ENCODE measurements at regions not wholly inside any gene's neighbourhood (a gene's known extent, or its start where the extent isn't known, plus 50 kb on each side); places are given as distances from the start of the nearest gene placed in this dataset.
"Not testable (repeated sequence)": the region's sequence is repeated elsewhere in the genome, so short reads cannot be mapped to it uniquely, and the experiment has no call there.

DNA sequence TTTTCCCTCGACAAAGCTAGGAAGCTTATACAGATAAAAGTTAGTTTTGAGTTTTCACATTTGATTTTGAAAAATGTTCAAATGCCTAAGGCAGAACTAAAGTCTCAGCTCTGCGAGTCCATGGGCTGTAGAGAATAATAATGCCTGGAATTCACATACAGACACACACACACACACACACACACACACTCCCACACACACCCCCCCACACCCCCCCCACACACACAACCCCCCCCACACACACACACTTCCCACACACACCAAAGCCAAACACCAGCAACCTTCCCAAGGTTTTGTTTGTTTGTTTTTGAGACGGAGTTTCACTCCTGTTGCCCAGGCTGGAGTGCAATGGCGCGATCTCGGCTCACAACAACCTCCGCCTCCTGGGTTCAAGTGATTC is 62.8 kb upstream of the EIF5 start:
- no peak for FAIRE-seq

DNA sequence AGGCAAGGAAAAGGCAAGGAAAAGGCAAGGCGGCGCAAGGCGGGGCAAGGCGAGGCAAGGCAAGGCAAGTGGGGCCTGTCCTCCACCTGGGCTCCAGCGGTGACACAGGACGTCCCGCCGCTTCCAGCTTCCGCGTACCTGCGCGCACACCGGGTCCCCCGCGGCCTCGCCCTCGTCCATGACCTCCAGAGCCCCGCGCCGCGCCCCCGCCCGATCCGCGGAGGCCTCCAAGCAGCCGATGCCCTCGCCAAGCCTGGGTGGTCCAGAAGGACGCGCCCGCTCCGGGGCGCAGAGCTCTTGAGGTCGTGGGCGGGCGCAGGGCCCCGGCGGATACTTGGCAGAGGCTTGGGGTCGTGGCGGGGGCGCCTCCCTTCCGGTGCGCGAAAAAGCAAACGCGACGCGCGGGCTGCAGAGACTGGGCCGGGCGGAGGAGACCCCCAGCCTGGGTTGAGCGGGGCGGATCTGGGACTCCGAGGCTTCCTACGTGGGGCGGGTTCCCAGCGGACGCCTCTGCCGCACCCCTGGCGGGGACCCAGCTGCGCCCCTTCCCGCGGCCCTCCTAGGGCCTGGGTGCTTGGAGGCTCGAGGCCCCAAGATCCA is 60.8 kb upstream of the EIF5 start:
- no peak for FAIRE-seq

DNA sequence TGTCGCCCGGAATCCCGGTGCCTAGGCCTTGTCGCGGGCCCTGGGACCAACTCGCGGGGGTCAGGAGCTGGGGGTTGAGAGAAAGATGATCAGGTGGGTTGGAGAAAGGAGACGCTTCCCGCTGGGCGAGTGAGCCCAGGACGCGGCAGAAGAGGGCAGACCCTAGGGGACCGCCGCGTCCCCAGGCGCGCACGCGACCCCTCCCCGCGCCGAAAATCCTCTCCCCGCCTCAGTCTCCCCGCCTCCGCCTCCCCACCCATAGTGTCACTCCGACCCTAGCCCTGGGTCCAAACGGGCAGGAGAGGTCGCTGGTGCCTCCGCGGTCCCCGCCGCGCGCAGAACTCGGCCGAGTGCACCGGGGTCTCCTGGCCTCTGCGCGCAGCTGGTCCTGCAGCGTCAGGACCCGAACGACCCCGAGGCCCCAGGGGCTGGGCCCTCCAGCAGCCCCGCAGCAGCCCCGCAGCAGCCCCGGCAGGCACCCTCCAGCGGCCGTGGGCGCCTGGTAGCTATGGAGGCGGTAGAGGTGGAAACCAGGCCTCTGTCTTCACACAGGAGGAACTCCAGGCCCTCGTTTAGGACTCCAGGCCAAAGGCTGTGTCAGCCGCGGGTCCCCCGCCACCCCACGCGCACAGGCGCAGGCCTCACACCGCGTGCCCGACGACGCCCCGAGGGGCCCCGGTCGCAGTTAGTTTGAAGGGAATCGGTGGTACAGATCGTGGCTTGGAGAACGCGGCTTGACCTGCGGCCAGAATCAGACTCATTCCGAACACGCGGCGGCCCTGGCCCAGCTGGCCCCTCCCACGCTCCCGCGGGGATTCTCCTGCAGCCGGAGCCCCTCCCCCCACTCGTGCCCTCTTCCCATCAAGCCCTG is 60.1 kb upstream of the EIF5 start:
- FAIRE-seq = no peak

DNA sequence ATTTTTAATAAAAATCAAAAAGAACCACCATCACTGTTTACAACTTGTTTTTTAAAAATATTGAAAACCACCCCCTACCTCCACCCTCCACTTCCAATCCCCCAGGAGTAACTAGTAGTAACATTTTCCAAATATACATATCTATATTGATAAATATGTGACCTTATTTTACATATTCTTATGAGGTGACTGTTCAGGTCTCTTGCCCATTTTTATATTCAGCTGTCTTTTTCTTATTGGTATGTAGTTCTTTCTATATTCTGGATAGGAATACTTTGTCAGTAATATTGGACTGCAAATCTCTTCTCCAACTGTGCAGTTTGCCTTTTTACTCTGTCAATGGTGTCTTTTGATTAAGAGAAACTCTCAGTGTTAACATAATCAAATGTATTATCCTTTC is 59.0 kb upstream of the EIF5 start:
- FAIRE-seq = peak; percentile 47

DNA sequence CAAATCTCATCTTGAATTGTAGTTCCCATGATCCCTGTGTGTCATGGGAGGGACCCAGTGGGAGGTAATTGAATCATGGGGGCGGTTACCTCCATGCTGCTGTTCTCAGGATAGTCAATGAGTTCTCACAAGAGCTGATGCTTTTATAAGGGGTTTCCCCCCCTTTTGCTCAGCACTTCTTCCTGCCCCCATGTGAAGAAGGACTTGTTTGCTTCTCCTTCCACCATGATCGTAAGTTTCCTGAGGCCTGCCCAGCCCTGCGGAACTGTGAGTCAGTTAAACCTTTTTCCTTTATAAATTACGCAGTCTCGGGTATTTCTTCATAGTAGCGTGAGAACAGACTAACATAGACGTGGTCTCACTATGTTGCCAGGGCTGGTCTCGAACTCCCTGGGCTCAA is 56.1 kb upstream of the EIF5 start:
- no peak for FAIRE-seq

DNA sequence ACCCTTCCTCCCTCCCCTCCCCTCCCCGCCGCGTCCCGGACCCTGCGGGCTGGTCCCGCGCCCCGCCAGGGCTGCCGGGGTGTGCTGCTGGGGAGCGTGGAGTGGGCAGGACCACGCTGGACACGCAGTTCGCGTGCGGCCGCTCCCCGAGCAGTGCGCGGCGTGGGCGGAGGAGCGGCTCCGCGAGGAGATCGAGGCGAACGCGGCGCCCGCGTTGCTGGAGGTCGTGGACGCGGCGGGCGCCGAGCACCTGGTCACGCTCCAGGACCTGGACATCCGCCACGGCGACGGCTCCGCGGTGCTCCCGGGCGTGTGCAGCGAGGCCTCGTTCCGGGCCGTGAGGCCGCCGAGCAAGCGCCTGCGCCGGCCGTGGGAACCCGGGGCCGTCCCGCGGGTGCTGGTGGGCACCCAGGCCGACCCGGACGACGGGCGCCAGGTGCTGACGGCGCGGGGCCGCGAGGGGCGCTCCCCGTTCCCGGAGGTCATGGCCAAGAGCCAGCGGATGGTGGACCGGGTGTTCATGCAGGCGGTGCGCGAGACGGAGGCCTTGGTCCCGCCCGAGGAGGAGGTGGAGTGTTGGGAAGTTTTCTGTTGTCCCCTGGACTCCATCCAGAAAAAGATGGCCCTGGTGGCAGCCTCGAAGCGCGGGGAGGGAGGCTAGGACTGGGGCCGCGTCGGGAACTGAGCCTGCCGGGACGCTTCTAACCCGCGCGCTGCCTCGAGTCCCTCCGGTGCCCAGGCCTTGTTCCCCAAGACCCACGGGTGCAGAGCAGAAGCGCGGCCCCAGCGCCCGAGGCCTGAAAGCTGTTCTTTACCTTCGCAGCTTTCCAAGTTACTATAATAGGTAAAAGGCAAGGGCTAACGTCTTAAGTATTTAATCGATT is 54.7 kb upstream of the EIF5 start:
- no peak for FAIRE-seq

DNA sequence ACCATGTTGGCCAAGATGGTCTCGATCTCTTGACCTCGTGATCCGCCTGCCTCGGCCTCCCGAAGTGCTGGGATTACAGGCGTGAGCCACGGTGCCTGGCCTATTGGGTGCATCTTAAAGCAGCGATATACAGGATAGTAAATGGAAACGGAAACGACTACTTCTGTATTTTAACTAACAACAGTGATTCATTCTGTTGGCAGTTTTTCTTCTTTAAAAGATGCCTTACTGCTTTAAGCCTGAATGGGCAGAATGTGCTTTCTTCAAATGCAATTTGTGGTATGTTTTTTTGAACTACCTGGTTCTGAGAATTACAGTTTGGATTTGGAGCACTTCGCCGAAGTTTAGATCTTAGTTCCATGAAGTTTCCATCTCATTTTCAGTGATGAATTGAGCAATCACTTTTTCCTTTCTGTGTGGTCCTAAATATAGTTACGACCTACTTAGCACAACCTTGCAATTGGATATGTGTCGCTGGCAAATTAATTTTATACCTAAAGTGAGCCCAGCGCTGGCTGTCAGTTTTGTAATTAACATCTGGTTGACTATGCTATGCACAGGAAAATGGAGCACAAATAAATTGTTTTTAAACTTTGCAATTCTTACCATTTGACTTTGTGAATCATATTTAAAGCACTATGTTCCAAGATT is 53.6 kb upstream of the EIF5 start:
- no peak for FAIRE-seq

DNA sequence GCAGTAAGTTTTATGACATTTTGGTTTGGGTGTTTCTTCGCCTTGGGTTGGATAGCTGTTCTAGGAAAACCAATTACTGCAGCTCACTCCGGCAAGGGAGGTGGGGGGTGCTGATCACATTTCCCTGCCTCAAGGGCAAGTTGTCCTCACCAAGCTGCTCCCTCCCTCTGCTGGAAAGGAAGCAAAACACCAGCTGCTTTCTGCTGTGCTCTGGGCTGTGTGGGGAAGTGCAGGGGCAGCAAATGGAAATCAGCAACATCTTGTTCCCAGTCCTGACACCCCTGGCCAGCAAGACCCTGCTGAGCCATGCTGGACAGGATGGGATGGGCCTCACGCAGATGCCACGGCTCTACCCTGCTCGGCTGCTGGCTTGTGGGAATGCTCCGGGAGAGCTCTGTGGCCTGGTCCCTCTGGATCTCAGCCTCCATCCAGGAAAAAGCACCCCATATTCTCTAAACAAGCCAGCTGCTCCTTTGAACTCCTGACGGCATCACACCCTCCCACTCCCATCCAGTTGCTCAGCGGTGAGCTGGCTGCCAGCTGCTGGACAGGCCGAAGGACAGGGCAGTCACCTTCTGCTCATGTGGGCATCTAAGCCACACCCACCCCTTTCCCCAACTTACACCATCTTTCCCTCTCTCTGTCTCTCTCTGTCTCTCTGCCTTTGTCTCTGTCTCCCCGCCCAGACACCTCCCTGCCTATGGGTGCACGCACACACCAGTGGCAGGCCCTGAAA is 52.4 kb upstream of the EIF5 start:
- no peak for FAIRE-seq

DNA sequence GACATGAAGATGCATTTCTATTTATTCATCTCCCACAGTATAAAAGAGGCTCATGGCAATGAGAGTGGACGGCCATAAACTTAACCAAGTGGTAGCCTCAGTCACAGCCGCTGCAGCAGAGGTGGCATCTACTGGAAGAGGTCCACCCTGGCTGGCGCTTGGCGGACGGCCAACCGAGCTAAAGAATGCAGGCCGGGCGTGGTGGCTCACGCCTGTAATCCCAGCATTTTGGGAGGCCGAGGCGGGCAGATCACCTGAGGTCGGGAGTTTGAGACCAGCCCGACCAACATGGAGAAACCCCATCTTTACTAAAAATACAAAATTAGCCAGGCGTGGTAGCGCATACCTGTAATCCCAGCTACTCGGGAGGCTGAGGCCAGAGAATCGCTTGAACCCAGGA is 51.7 kb upstream of the EIF5 start:
- not testable (repeated sequence) for FAIRE-seq

DNA sequence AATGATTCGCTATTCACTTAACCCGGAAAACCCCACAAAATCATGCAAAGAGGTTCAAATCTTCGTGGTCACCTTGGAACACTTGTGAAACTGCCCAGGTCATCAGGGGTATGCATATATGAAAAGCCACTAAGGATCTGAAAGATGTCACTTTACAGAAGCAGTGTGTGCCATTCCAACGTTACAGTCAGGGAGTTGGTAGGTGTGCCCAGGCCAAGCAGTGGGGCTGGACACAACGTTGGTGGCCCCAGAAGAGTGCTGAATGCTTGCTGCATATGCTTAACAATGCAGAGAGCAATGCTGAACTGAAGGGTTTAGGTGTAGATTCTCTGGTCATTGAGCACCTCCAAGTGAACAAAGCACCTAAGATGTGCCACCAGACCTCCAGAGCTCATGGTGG is 51.1 kb upstream of the EIF5 start:
- no peak for FAIRE-seq

DNA sequence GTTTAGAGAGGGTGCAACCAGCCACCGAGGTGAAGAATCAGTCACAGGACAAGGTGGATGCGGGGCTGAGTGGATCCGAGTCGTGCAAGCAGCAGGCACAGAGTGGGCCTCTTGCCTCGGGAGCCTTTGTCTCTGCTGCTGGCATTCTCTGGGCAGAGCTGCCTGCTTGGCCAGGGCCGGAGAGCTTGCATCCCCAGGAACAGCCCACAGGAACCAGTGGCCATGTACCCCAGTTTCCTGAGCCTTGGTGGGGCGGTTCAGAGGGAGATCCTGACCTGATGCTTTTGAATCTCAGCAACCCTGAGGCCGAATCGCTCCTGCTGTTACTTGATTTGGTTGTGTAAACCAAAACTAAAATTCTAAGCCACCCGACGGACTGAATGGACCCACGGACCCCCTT is 50.1 kb upstream of the EIF5 start:
- no peak for FAIRE-seq
